ENCODE measurements at regions not wholly inside any gene's neighbourhood (a gene's known extent, or its start where the extent isn't known, plus 50 kb on each side); places are given as distances from the start of the nearest gene placed in this dataset.

DNA sequence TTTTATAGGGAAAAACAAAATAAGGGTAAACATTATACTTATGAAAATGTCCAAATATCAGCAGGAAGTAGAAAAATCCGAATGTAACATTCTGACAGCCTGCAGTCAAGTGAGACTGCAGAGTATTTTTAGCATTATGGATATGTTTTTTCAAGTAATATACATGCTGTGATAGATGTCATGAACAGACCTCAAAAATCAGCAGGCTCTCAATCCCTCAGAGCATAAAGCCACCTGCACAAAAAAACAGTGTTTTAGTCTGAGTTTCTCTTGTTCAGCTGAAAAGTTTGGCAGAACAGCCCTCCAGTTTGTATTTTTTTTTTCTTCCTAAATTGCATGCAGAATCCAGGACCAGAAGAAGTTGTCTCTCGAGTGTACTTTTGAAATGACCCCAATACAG, 219.1 kb upstream of the FMN2 start:
- TF ChIP-seq, protein P1, sequence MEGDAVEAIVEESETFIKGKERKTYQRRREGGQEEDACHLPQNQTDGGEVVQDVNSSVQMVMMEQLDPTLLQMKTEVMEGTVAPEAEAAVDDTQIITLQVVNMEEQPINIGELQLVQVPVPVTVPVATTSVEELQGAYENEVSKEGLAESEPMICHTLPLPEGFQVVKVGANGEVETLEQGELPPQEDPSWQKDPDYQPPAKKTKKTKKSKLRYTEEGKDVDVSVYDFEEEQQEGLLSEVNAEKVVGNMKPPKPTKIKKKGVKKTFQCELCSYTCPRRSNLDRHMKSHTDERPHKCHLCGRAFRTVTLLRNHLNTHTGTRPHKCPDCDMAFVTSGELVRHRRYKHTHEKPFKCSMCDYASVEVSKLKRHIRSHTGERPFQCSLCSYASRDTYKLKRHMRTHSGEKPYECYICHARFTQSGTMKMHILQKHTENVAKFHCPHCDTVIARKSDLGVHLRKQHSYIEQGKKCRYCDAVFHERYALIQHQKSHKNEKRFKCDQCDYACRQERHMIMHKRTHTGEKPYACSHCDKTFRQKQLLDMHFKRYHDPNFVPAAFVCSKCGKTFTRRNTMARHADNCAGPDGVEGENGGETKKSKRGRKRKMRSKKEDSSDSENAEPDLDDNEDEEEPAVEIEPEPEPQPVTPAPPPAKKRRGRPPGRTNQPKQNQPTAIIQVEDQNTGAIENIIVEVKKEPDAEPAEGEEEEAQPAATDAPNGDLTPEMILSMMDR (IDR thresholded peaks at IDR 0.05 in 8 of 11, conservative IDR thresholded peaks at IDR 0.05 in 3 of 11), result no peak
- no peak for TF ChIP-seq POLR2A (IDR thresholded peaks at IDR 0.05)
- no peak for TF ChIP-seq POLR2AphosphoS5 (IDR thresholded peaks at IDR 0.05)
